ENCODE measurements at regions not wholly inside any gene's neighbourhood (a gene's known extent, or its start where the extent isn't known, plus 50 kb on each side); places are given as distances from the start of the nearest gene placed in this dataset.
A peak's percentile ranks its signal among the peaks of the same experiment; 100 is the strongest.

DNA sequence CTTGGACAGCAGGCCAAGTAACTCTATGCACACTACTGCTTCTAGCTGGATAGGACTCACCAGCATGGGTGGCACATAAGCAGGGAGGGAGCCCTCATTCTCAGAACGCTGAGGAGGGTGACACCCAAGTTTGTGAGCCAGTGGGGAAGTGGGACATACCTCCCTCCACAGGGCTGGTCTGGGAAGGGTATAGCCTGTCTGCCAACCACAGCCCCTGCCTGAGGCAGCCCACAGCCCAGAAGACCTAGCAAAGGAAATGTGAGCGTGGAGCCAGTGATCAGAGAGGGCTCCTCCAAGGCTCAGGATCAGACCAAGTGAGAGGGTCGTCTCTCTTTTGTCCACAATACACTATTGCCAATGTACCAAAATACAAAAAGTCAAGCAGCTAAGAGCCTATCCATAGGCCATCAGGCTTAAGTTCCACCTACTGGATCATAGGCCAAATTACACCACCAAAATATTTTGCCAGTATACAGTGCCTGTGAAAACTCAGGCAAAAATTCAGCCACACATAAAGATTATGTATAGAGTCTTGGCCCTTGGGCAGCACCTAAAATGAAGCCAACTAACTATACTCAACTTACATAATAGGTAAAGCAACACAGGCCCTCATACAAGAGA is 1203.1 kb downstream of the PCDH18 start:
- no peak for DNase-seq (ENCODE audit: low spot score in 2 of 2)
- in situ Hi-C loops (cut with MboI; ENCODE audit: low sequenced_read_pairs), result no loop called here
- Histone ChIP-seq H3K4me1 (no peaks in the 10 kb centered on the region; the same call in 1 of the 2 replicates), H3K36me3 (replicated peaks) (no peaks in the 10 kb centered on the region), H3K4me3 (no peak overlapping the region), H3K27me3 (ENCODE audit: low read depth) (no peaks in the 10 kb centered on the region), H3K9me3 (no peaks in the 10 kb centered on the region)

DNA sequence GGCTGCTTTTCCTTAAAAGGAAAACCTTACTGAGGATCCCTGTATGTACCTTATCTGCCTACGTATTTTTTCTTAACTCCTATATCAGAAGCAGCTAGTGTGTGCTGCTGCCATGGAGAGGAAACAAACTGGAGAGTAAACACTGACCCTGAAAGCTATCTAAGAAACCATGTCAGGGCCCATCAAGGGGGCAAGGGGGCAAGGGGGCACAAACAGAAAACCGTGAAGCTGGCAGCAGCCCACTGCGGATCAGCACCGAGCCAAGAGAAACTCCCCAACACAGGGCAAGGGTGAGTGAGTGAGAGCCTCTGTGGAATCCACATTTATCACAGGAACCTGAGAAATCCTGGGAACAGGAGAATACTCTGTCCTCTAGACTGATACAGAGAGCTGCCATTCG is 1204.2 kb downstream of the PCDH18 start:
- in situ Hi-C loops (cut with MboI; ENCODE audit: low sequenced_read_pairs), result no loop called here
- H3K4me3 ChIP-seq, result no peak overlapping the region
- no peaks in the 10 kb centered on the region; the same call in 1 of the 2 replicates for H3K4me1 ChIP-seq
- H3K9me3 ChIP-seq, result no peaks in the 10 kb centered on the region
- H3K36me3 ChIP-seq (replicated peaks), result no peaks in the 10 kb centered on the region
- DNase-seq (ENCODE audit: low spot score in 2 of 2), result no peak
- no peaks in the 10 kb centered on the region for H3K27me3 ChIP-seq (ENCODE audit: low read depth)

DNA sequence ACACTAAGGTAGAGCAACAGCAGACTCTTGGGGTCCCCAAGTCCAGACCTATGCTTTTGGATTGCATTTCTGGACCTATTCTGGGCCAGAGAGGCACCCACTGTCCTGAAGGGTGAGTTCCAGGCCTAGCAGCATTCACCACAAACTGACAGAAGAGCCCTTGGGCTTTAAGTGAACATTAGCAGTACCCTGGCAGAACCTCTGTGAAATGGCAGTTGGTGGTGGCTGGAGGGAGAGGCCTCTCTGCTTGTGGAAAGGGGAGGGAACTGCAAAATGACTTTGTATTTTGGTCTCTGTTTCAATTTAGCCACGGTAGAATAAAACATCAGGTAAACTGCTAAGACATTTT is 1211.9 kb downstream of the PCDH18 start:
- Histone ChIP-seq H3K9me3 (no peaks in the 10 kb centered on the region), H3K4me3 (no peak overlapping the region), H3K4me1 (no peaks in the 10 kb centered on the region; the same call in 1 of the 2 replicates), H3K27me3 (ENCODE audit: low read depth) (no peaks in the 10 kb centered on the region), H3K36me3 (replicated peaks) (no peaks in the 10 kb centered on the region)
- DNase-seq (ENCODE audit: low spot score in 2 of 2), result no peak
- in situ Hi-C loops (cut with MboI; ENCODE audit: low sequenced_read_pairs), result no loop called here

DNA sequence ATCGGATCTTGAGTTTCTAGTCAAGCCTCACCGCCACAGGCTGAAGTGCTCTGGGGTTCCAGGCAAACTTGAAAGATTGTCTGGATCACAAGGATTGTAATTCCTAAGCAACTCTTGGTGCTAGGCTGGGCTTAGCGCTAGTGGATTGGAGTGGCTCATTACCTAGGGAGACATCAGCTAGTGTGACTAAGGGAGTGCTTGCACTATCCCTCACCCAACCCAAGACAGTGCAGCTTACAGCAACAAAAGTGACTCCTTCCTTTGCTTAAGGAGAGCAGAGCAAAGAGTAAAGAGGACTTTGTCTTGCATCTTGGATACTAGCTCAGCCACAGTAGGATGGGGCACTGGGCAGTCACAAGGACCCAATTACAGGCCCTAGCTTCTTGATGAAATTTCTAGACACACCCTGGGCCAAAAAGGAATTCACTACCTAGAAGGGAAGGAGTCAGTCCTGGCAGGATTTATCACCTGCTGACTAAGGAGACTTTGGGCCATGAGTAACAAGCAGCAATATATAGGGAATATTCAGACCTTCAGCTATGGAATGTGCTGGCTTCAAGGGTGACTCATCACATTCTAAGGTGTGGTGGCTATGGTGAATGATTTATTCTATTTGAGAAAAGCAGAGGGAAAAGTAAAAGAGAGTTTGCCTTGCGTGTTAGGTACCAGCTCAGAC is 1212.4 kb downstream of the PCDH18 start:
- in situ Hi-C loops (cut with MboI; ENCODE audit: low sequenced_read_pairs), result no loop called here
- H3K27me3 ChIP-seq (ENCODE audit: low read depth), result no peaks in the 10 kb centered on the region
- no peak overlapping the region for H3K4me3 ChIP-seq
- no peaks in the 10 kb centered on the region; the same call in 1 of the 2 replicates for H3K4me1 ChIP-seq
- H3K9me3 ChIP-seq, result no peaks in the 10 kb centered on the region
- DNase-seq (ENCODE audit: low spot score in 2 of 2), result no peak
- no peaks in the 10 kb centered on the region for H3K36me3 ChIP-seq (replicated peaks)

DNA sequence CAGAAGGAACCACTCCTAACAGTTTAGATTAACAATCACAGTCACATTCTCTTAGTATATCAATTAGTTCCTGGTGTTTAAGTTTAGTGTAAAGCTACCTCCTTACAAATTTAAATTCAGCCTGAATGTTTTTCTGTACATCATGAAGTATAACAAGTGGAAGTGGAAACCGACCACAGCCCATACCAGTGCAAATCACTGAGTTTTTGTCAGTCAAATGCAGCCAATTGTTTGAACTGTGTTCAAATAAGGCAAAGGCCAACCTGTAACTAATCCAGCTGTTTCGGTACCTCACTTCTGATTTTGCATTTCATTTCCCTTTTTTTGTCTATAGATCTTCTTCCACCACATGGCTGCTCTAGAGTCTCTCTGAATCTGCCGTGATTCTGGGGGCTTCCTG is 1215.3 kb downstream of the PCDH18 start:
- in situ Hi-C loops (cut with MboI; ENCODE audit: low sequenced_read_pairs), result no loop called here
- no peak for DNase-seq (ENCODE audit: low spot score in 2 of 2)
- no peaks in the 10 kb centered on the region for H3K27me3 ChIP-seq (ENCODE audit: low read depth)

DNA sequence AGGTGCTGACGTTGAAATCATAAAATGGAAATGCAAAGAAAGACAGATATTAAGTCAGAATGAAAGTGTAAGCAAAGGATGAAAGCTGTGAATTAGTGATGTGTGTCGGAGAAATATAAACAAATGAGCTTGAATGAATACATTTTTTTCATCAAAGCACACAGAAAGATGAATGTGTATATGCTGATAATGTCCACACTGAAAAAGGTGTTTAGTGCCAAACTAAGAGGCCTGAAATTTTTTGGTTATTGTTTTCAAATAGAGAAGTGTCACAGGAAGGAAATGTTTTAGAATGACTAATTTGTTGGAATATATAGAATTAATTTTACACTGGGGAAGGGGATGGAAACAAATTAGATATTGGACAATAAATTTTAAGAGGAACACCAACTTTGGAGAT is 1217.6 kb downstream of the PCDH18 start:
- no peaks in the 10 kb centered on the region for H3K27me3 ChIP-seq (ENCODE audit: low read depth)
- no peak for DNase-seq (ENCODE audit: low spot score in 2 of 2)
- no peaks in the 10 kb centered on the region for H3K4me1 ChIP-seq
- no peaks in the 10 kb centered on the region for H3K36me3 ChIP-seq (replicated peaks)
- H3K9me3 ChIP-seq, result no peaks in the 10 kb centered on the region
- in situ Hi-C loops (cut with MboI; ENCODE audit: low sequenced_read_pairs), result no loop called here
- H3K4me3 ChIP-seq, result no peak overlapping the region

More for the DNA sequence above, 1215.3 kb downstream of the PCDH18 start:
- H3K4me1 ChIP-seq, result no peaks in the 10 kb centered on the region
- H3K36me3 ChIP-seq (replicated peaks), result no peaks in the 10 kb centered on the region
- no peaks in the 10 kb centered on the region for H3K9me3 ChIP-seq
- no peak overlapping the region for H3K4me3 ChIP-seq

DNA sequence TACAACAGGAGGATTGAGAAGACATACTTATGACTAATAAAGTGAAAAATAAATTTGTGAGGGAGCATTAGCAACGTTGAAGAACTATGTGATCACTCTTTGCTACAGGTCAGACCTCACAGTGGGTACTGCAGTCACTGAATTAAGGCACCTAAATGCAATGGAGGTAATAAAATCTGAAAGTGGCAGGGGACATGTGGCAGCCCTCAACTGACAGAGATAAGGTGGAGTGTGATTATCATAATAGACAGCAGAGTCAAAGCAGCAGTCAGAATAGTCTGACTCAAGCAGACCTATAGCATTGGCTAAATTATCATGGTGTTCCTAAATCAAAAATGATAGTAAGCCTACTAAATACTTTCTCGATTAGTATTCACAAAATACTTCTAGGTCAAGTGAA is 1220.5 kb downstream of the PCDH18 start:
- in situ Hi-C loops (cut with MboI; ENCODE audit: low sequenced_read_pairs), result no loop called here
- Histone ChIP-seq H3K36me3 (replicated peaks) (no peaks in the 10 kb centered on the region), H3K27me3 (ENCODE audit: low read depth) (no peaks in the 10 kb centered on the region)

DNA sequence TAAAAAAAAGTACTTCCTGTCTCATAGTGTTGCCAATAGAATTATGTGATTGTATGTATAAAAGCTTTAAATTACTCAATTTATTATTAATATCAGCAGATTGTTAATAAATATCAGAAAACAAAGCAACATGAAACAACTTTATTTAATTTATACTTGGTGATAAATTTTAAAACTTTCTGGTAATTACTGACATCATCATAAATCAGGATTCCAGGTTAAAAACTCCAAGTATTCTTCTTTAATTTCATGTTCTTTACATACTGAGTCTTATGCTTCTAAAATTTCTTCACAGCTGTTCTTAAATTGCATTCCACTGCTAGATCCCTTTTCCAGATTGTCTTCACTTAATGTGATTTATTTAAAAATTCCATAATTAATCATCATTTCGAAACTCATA is 1224.5 kb downstream of the PCDH18 start:
- H3K9me3 ChIP-seq, result no peaks in the 10 kb centered on the region
- no peak for DNase-seq (ENCODE audit: low spot score in 2 of 2)
- H3K4me1 ChIP-seq, result no peaks in the 10 kb centered on the region
- H3K4me3 ChIP-seq, result no peak overlapping the region
- no peaks in the 10 kb centered on the region for H3K36me3 ChIP-seq (replicated peaks)
- H3K27me3 ChIP-seq (ENCODE audit: low read depth), result no peaks in the 10 kb centered on the region
- in situ Hi-C loops (cut with MboI; ENCODE audit: low sequenced_read_pairs), result no loop called here

More for the DNA sequence above, 1220.5 kb downstream of the PCDH18 start:
- no peaks in the 10 kb centered on the region for H3K4me1 ChIP-seq
- H3K9me3 ChIP-seq, result no peaks in the 10 kb centered on the region
- H3K4me3 ChIP-seq, result no peak overlapping the region
- DNase-seq (ENCODE audit: low spot score in 2 of 2), result no peak

DNA sequence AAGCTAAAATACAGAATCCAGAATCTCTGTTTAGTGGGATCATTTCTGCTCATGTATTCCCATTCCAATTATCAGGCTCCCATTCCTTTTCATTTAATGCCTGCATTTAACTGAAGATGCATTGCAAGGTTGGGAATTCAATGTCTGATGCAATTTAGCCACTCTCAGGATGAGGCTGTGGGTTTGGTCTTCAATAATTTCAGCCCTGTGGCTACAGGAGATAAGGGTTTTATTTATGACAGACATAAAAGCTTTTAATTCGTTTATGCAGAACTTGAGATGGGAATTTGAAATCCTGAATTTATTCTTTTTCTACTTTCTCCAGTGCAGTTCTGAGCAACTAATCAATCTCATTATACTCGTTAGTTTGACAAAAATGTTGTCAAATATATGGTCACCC is 1225.9 kb downstream of the PCDH18 start:
- Histone ChIP-seq H3K4me3 (no peak overlapping the region), H3K36me3 (replicated peaks) (no peaks in the 10 kb centered on the region), H3K27me3 (ENCODE audit: low read depth) (no peaks in the 10 kb centered on the region), H3K9me3 (no peaks in the 10 kb centered on the region), H3K4me1 (no peaks in the 10 kb centered on the region)
- DNase-seq (ENCODE audit: low spot score in 2 of 2), result no peak
- in situ Hi-C loops (cut with MboI; ENCODE audit: low sequenced_read_pairs), result no loop called here

DNA sequence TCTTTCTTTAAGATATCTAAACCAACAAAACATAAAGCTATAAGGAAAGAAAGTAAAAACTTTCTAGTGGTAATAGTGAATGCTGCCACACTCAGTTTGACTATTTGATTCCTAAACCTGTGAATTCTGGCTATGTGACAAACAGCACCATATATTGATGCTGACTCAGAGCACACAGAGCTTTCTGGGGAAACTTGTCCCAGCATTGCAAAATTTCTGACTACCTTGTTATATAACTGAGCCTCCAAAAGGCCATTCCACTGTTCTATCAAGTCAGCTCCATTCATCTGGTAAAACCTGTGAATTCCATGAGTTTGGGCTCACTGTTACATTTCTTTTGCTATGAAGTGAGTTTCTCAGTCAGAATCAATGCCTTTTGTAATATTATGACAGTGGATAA is 1229.7 kb downstream of the PCDH18 start:
- no peaks in the 10 kb centered on the region for H3K36me3 ChIP-seq (replicated peaks)
- no peak for DNase-seq (ENCODE audit: low spot score in 2 of 2)
- H3K9me3 ChIP-seq, result no peaks in the 10 kb centered on the region
- H3K4me3 ChIP-seq, result no peak overlapping the region
- no peaks in the 10 kb centered on the region for H3K27me3 ChIP-seq (ENCODE audit: low read depth)
- in situ Hi-C loops (cut with MboI; ENCODE audit: low sequenced_read_pairs), result no loop called here
- H3K4me1 ChIP-seq, result no peaks in the 10 kb centered on the region

DNA sequence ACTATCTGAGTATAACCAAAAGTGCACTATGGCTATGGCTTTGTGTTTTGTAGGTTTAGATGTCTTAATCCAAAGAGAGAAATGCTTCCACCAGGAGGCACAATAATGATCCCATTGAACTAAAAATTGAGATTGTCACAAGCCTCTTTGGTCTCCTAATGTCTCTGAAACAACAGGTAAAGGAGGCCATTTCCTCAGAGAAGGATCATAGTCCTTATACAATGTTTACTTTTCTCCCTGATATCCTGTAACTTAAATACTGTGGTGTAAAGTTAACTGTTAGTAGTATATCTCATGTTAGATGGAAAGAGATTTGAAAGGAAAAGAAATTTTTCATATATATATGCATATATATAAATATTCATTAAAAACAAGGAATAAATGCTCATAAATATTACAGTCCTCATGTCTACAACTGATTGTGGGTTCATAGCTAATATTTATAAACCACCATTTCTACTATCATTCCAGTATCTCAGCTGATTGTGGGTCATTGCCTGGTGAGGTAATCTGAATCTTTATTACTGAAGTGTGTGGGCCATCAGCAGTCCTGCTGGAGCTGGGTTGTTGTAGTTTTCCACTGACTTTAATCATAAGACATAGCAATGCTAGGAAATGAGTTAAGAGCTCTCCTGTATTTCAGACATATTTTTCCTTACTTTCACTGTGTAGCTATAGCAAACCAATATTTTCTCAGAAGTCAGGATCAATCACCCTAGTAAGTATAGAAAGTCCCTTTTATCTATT is 1230.4 kb downstream of the PCDH18 start:
- in situ Hi-C loops (cut with MboI; ENCODE audit: low sequenced_read_pairs), result no loop called here

DNA sequence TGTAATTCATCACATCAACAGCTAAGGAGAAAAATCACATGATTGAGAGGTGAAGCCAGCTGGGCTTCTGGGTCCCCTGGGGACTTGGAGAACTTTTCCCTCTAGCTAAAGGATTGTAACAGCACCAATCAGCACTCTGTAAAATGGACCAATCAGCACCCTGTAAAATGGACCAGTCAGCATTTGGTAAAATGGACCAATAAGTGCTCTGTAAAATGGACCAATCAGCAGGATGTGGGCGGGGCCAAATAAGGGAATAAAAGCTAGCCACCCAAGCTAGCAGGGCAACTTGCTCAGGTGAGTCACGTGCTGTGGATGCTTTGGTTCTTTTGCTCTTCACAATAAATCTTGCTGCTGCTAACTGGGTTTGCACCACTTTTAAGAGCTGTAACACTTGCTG is 1248.3 kb downstream of the PCDH18 start:
- in situ Hi-C loops (cut with MboI; ENCODE audit: low sequenced_read_pairs), result no loop called here
- Histone ChIP-seq H3K4me3 (no peak overlapping the region), H3K9me3 (no peaks in the 10 kb centered on the region), H3K36me3 (replicated peaks) (no peaks in the 10 kb centered on the region), H3K4me1 (peaks cover 30% of the 10 kb centered on the region), H3K27me3 (ENCODE audit: low read depth) (no peaks in the 10 kb centered on the region)
- no peak for DNase-seq (ENCODE audit: low spot score in 2 of 2)

More for the DNA sequence above, 1230.4 kb downstream of the PCDH18 start:
- Histone ChIP-seq H3K4me1 (no peaks in the 10 kb centered on the region), H3K36me3 (replicated peaks) (no peaks in the 10 kb centered on the region), H3K9me3 (no peaks in the 10 kb centered on the region), H3K27me3 (ENCODE audit: low read depth) (no peaks in the 10 kb centered on the region), H3K4me3 (no peak overlapping the region)
- no peak for DNase-seq (ENCODE audit: low spot score in 2 of 2)

DNA sequence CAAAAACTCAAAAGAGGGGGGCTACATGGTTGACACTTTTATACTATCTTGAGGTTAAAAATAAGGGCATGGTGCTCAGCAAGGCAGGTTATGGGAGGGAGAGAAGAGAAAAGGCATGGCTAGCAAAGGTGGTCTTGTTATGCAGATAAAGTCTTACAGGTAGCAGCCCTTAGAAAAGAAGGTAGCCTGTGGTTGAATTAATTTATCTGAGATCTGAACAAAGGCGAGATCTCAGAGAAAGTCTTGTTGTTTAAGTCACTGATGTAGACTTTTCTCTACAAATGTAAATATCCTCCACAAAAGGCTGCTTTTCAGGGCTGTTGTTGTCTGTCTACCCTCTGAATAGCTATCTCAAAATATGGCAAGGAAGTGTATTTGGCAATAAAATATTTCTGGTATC is 1250.4 kb downstream of the PCDH18 start:
- Histone ChIP-seq H3K4me3 (no peak overlapping the region), H3K4me1 (peaks cover 44% of the 10 kb centered on the region), H3K27me3 (ENCODE audit: low read depth) (no peaks in the 10 kb centered on the region), H3K36me3 (replicated peaks) (no peaks in the 10 kb centered on the region), H3K9me3 (no peaks in the 10 kb centered on the region)
- DNase-seq (ENCODE audit: low spot score in 2 of 2), result peak in 1 of 2 experiments; percentile 55
- in situ Hi-C loops (cut with MboI; ENCODE audit: low sequenced_read_pairs), result no loop called here

DNA sequence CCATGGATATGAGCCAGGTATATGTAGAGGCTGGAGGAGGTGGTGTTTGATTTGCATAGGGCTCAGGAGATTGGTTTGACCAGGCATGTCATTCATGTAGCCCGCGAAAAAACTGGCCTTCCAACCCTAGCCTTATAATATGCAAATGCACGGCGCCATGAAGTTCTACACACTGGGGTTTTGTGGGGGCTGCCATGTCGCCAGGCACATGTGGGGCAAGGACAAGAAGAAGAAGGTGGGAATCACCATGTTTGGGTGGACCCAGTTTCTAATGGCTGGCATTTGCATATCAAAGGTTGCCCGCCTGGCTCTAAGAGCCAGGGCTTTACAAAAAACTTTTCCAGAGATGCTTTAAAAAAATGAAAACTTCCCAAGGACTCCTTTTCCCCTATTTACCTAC is 1251.0 kb downstream of the PCDH18 start:
- in situ Hi-C loops (cut with MboI; ENCODE audit: low sequenced_read_pairs), result no loop called here
- Histone ChIP-seq H3K27me3 (ENCODE audit: low read depth) (no peaks in the 10 kb centered on the region), H3K4me3 (no peak overlapping the region), H3K4me1 (peaks cover 49% of the 10 kb centered on the region), H3K36me3 (replicated peaks) (no peaks in the 10 kb centered on the region), H3K9me3 (no peaks in the 10 kb centered on the region)
- DNase-seq (ENCODE audit: low spot score in 2 of 2), result peak in 1 of 2 experiments; percentile 14
